ENCODE measurements at regions not wholly inside any gene's neighbourhood (a gene's known extent, or its start where the extent isn't known, plus 50 kb on each side); places are given as distances from the start of the nearest gene placed in this dataset.

GRCh38 chr13:47632311-47632710, 368.8 kb downstream of the SUCLA2 start:
- intact Hi-C loops (cut with DNase I; ENCODE audit: low total_unique reads): no loop called here
- Histone ChIP-seq H3K4me1 (no peaks in the 10 kb centered on the region), H3K27me3 (no peaks in the 10 kb centered on the region), H3K27ac (no peak overlapping the region), H3K36me3 (ENCODE audit: low read depth, missing control alignments) (no peaks in the 10 kb centered on the region), H3K9me3 (no peaks in the 10 kb centered on the region), H3K4me3 (no peak overlapping the region)
- TF ChIP-seq POLR2A (IDR thresholded peaks at IDR 0.05): no peak
- TF ChIP-seq CTCF (IDR thresholded peaks at IDR 0.05): no peak
- 66 to 67% methylated on average over 2 to 4 of the region's 4 CpGs for WGBS, 2 donors
- no peak for DNase-seq

- H3K27ac ChIP-seq: no peak overlapping the region
- intact Hi-C loops (cut with DNase I; ENCODE audit: low total_unique reads): no loop called here
- WGBS, 2 donors: 79 to 92% methylated on average over 2 of the region's 2 CpGs
- no peaks in the 10 kb centered on the region for H3K4me1 ChIP-seq
- H3K4me3 ChIP-seq: no peak overlapping the region
- no peak for DNase-seq
- TF ChIP-seq CTCF (IDR thresholded peaks at IDR 0.05) (no peak), POLR2A (IDR thresholded peaks at IDR 0.05) (no peak)
- no peaks in the 10 kb centered on the region for H3K36me3 ChIP-seq (ENCODE audit: low read depth, missing control alignments)
- no peaks in the 10 kb centered on the region for H3K9me3 ChIP-seq
- H3K27me3 ChIP-seq: no peaks in the 10 kb centered on the region
These were observed 372.4 kb downstream of the SUCLA2 start for GRCh38 chr13:47628666-47629065.

GRCh38 chr13:47623862-47624261, 377.2 kb downstream of the SUCLA2 start:
- no peaks in the 10 kb centered on the region for H3K9me3 ChIP-seq
- H3K4me3 ChIP-seq: no peak overlapping the region
- H3K4me1 ChIP-seq: no peaks in the 10 kb centered on the region
- TF ChIP-seq CTCF (IDR thresholded peaks at IDR 0.05): no peak
- no peak for TF ChIP-seq POLR2A (IDR thresholded peaks at IDR 0.05)
- 89 to 96% methylated on average over 2 of the region's 2 CpGs for WGBS, 2 donors
- H3K27me3 ChIP-seq: no peaks in the 10 kb centered on the region
- DNase-seq: no peak
- intact Hi-C loops (cut with DNase I; ENCODE audit: low total_unique reads): no loop called here
- H3K27ac ChIP-seq: no peak overlapping the region
- H3K36me3 ChIP-seq (ENCODE audit: low read depth, missing control alignments): no peaks in the 10 kb centered on the region

GRCh38 chr13:47621931-47622330, 379.1 kb downstream of the SUCLA2 start:
- WGBS, 2 donors: 54 to 64% methylated on average over 1 of the region's 1 CpG
- H3K27me3 ChIP-seq: no peaks in the 10 kb centered on the region
- H3K27ac ChIP-seq: no peak overlapping the region
- no peak for DNase-seq
- no peaks in the 10 kb centered on the region for H3K9me3 ChIP-seq
- no peaks in the 10 kb centered on the region for H3K4me1 ChIP-seq
- no peaks in the 10 kb centered on the region for H3K36me3 ChIP-seq (ENCODE audit: low read depth, missing control alignments)
- H3K4me3 ChIP-seq: no peak overlapping the region
- TF ChIP-seq POLR2A (IDR thresholded peaks at IDR 0.05): no peak
- TF ChIP-seq CTCF (IDR thresholded peaks at IDR 0.05): no peak
- intact Hi-C loops (cut with DNase I; ENCODE audit: low total_unique reads): no loop called here

GRCh38 chr13:47611664-47612288, 389.3 kb downstream of the SUCLA2 start:
- H3K36me3 ChIP-seq (ENCODE audit: low read depth, missing control alignments): no peaks in the 10 kb centered on the region
- no peaks in the 10 kb centered on the region for H3K9me3 ChIP-seq
- WGBS, 2 donors: 97 to 100% methylated on average over 1 of the region's 1 CpG
- H3K4me1 ChIP-seq: no peaks in the 10 kb centered on the region
- no peaks in the 10 kb centered on the region for H3K27me3 ChIP-seq
- TF ChIP-seq POLR2A (IDR thresholded peaks at IDR 0.05) (no peak), CTCF (IDR thresholded peaks at IDR 0.05) (no peak)
- DNase-seq: no peak
- intact Hi-C loops (cut with DNase I; ENCODE audit: low total_unique reads): no loop called here
- H3K27ac ChIP-seq: no peak overlapping the region
- H3K4me3 ChIP-seq: no peak overlapping the region
